HG03558 (cell line): ENCODE measurements at regions not wholly inside any gene's neighbourhood (a gene's known extent, or its start where the extent isn't known, plus 50 kb on each side); places are given as distances from the start of the nearest gene placed in this dataset.
"Not testable (repeated sequence)": the region's sequence is repeated elsewhere in the genome, so short reads cannot be mapped to it uniquely, and the experiment has no call there.

Experiments used
- ATAC-seq: cut with Tn5 transposase; IDR thresholded peaks from one replicate; pipeline ENCODE4 v1.9.1; 2021; ENCODE audit warnings: moderate number of reproducible peaks; ENCODE audit not compliant: unreplicated experiment; ENCODE audit errors: extremely low read depth

DNA sequence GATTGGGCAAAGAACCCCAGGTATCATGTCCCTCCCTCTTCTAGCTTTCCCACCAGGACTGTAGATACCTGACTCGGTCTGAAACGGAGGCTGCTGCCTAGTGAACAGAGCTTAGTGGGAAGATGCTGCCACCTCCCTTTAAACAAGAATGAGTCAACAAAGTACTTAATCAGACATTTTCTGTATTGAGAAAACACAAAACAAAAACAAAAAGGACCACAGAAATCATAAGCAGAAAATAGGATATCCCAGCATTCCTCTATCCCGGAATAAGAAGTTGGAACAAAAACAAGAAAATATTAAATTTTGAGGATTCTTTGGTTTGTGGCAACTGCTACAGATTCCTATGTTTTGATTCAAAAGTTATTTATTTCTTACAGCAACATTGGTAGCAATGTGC, 51.7 kb upstream of the COL8A1 start:
- ATAC-seq: no peak

DNA sequence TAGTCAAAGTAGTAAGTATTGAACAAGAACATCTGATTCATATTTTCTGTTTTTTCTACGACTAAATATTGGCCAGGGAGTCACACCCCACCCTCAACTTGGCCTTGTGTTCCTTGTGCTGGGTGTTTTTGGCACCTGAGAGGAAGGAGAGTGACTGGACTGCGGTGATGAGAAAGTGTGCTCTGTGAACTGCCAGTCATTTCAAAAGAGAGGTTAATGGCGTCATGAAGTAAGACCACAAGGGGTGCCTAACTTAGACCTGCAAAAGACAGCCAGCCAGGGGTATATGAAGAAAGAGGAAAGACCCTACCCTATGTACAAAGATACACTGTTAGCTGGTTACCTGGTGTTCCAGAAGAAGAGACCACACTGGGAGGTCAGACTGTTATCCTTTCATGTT, 58.4 kb upstream of the COL8A1 start:
- no peak for ATAC-seq

DNA sequence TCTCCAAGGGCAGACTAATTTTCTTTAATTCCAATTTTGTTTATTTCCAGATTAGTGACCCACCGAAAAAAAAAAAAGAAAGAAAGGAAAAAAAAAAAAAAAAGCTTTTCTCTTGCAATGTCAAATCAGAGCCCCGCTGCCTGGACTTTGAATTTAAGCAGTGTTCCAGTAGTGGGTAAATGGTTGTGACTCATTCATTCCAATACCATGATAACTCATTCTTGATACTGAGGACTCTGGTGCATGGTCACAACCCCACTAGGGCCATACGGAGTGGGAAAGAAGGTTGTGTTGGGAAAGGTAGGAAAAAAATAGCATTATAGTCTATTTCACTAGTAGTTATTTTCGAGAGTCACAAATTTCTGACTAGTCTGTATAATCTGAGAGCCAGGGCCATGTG, 59.1 kb upstream of the COL8A1 start:
- no peak for ATAC-seq

DNA sequence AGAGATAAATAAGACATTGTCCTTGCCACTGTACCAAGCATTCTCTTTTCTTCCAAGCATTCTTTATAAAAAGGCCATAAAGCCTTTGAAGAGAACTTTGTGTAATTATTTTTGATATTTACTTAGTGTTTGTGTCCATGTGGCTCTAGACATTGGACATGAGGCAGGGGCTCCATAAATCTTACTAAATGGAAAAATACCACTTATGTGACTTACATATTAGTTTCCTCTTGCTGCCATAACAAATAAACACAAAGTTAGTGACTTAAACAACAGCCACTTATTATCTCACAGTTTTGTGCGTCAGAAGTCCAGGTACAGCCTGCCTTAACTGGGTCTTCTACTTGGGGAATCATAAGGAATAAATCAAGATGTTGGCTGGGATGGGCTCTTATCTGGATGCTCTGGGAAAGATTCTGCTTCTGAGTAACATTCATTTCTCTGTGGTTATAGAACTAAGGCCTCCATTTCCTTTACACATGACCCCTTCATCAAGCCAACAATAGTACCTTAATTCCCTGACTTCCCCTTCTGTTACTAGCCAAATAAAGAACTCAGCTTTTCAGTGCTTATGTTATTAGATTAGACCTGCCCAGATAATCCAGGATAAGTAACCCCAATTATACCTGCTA, 59.9 kb upstream of the COL8A1 start:
- no peak for ATAC-seq

GRCh38 chr3:99576904-99577559, 61.4 kb upstream of the COL8A1 start:
- no peak for ATAC-seq

DNA sequence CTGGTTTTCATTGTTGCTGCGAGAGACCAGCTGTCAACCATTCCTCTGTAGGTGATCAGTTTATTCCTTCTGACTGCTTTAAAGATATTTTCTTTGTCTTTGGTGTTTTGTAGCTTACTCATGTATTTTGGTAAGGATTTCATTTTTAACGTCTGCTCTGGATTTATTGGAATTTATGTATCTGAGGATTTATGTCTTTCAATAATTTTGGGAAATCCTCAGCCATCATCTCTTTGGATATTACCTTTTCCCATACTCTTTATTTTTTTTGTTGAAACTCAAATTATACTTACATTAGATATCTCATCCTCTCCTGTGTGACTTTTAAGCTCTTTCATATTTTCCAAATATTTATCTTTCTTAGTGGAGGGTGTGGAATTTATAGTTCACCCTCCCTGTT, 62.7 kb upstream of the COL8A1 start:
- ATAC-seq: no peak

- ATAC-seq: no peak
Observed at GRCh38 chr3:99570061-99570460, 68.3 kb upstream of the COL8A1 start.

DNA sequence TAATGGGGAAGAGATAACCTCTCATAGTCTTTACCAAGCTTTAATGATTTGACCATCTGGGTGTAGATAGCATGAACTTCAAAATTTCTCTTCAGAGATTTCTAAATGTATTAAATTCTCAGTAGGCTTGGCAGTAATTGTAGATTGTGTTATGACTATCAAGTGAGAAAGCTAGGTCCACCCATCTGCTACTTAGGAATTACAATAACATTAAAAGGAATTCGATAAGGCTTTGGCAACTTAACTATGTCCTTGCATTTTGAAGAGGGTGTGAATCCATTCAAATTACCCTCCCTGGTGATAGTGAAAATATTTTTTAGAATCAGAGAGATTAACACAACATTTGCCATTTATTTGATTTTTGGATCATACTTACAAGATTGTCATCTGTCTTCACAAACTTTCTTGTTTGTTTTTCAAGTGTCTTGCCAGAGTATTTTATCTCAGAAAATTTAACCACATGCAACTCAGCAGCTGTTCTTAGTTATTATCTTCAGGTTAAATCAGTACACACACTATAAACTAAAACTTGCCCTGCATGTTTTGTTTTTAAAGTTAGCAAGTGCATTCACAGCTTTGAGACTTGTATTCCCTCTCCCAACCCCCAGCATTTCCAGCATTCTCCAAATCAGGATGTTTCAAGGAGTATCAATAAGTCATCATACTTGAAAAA, 69.6 kb upstream of the COL8A1 start:
- no peak for ATAC-seq

DNA sequence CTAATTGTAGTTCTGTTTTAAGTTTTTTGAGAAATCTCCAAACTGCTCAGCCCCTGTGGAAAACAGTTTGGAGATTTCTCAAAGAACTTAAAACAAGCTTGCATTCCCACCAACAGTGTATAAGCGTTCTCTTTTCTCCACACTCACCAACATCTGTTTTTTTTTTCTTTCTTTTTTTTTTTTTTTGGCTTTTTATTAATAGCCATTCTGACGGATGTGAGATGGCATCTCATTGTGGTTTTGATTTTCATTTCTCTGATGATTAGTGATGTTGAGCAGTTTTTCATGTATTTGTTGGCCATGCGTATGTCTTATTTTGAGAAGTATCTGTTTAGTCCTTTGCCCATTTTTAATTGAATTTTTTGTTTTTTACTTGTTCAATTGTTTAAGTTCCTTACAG, 73.1 kb upstream of the COL8A1 start:
- no peak for ATAC-seq

DNA sequence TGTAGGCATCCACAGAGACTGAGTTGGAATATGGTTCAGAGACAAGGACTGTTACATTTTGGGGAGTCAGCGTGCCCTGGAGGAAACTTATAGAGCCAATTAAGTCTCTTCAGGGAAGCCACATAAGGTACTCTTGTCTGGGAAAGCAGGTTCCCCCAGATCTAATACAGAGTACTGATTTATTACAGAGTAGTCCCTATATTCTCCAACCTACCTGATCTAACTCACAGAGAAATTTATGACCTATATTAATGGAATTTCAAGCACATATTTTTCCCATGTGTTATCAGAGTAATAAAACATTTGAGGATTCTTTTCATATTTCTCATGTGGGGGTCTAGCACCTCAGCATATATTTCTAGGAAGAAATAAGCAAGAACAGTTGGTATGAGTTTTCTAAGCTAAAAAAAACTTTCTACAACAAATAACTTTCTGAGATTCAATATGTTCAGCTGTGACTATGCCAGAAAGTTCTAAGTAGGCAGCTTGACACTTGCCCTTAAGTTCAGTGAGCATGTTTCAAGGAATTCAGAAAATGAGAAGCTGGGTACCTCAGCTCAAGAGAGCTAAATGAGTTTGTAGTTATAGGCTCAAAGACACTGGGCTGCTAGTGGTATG, 75.3 kb upstream of the COL8A1 start:
- no peak for ATAC-seq

DNA sequence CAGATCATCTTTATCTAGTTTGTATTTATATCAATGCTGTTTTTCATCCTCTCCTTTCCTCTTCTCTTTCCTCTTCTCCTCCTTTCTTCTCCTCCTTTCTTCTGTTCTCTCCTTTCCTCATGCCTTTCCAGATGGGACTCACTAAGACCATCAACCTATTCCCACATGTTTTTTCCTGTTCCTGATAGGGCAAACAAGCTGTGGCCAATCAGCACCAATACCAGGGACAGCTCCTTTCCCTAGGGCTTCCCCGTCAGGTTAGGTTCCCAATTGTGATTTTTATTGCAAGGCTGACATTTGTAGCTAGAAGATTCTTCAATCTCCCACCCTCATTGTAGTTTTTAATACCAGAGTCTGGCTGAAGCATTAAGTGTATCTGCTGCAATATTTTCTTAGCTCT, 76.3 kb upstream of the COL8A1 start:
- ATAC-seq: no peak

GRCh38 chr3:99561056-99561455, 77.3 kb upstream of the COL8A1 start:
- ATAC-seq: no peak

DNA sequence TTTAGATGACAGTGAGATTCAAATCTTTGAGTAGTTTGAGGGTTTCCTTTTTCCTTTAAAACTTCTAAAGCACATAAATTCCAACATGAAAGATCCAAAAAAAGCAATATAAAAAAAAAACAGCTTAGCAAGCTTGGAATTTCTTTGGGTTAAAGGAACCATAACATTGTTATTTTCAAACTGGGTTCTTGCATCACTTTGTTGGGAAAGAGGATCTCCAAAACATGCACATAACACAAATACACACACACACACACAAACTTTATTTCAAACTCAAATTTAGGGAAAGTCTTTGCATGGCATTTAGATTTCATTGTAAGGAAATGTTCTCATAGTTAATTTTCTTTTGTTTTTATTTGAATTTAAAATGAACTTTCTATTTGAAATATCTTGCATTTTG, 79.2 kb upstream of the COL8A1 start:
- ATAC-seq: no peak

GRCh38 chr3:99555885-99556284, 82.5 kb upstream of the COL8A1 start:
- not testable (repeated sequence) for ATAC-seq

DNA sequence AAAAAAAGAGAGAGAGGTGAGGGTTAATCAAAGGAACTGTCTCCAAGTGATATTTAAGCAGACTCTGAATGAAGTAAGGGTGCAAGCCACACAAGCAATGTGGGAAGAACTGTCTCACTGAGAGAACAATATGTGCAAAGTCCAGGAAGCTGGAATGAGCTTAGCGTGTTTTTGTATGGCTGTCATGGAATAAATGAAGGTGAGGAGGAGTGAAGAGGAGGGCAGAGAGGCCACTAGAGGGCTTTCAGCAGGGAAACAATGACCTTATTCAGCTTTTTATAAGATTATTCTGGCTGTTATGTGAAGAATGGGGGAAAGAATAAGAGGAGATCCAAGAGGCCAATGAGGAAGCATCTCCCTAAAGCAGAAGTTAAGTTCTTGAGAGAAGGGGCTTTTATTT, 86.9 kb upstream of the COL8A1 start:
- ATAC-seq: no peak

- ATAC-seq: no peak
Observed at GRCh38 chr3:99549957-99550603, 88.3 kb upstream of the COL8A1 start.

GRCh38 chr3:99549220-99549619, 89.2 kb upstream of the COL8A1 start:
- no peak for ATAC-seq

GRCh38 chr3:99548674-99549073, 89.7 kb upstream of the COL8A1 start:
- ATAC-seq: no peak

GRCh38 chr3:99545941-99546580, 92.3 kb upstream of the COL8A1 start:
- ATAC-seq: no peak

DNA sequence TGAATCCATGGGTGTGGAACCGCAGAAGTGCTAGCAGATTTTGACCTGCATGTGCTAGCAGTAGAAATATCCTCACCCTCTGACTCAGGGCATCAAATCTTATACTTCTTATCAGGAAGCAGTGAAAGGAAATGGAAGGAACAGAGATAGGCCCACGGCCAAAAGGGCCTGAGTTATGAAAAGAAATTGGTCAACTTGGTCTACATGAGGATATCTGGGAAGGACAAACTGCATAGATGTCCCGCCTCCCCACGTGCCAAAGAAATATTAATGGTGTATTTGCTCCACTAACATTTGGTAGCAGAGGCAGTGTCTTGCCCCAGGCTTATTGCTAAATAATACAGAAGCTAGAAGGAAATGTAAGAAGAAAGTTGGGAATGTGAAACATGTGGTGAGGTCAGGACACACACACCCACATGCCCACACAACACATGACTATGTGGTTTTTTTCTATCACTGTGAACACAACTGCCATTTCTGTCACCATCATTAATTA, 93.6 kb upstream of the COL8A1 start:
- no peak for ATAC-seq
